D721Med (cell line): ENCODE measurements at regions not wholly inside any gene's neighbourhood (a gene's known extent, or its start where the extent isn't known, plus 50 kb on each side); places are given as distances from the start of the nearest gene placed in this dataset.

ENCODE experiments used
- DNase-seq: peaks from one replicate; pipeline ENCODE4 v3.0.0; 2011; ENCODE audit warnings: low spot score; ENCODE audit not compliant: insufficient read length
- FAIRE-seq: peaks from 2 replicates; lab custom pipeline; 2011; peaks lifted over from hg19 to GRCh38; lab: Jason Lieb, UNC
- TF ChIP-seq, protein P1 (sequence below): IDR thresholded peaks from 2 replicates; pipeline ENCODE4 v1.5.1; 2012; ENCODE audit warnings: mild to moderate bottlenecking, control low read depth; ENCODE audit not compliant: insufficient read depth; ENCODE audit errors: missing control alignments

DNA sequence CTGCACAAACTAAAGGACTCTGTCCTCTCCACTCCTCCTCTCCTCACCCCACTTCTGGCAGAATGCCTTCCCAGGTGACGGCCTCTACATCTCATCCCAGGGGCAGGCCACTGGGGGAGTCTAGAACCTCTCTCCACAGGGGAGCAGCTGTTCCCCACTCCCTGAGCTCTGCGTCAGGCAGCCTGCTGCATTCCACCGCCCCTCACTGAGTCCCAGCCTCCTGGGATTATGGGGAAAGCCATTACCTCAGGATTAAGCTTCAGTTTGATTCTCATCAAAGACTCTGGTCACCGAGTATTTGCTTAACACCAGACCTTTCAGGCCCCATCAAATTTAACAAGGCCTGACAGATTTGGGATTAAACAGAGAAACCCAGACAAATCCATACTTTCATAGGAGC is 405.9 kb downstream of the NXPE2 start:
- peak; percentile 69 for DNase-seq
- FAIRE-seq, result peak; percentile 68
- TF ChIP-seq, protein P1, sequence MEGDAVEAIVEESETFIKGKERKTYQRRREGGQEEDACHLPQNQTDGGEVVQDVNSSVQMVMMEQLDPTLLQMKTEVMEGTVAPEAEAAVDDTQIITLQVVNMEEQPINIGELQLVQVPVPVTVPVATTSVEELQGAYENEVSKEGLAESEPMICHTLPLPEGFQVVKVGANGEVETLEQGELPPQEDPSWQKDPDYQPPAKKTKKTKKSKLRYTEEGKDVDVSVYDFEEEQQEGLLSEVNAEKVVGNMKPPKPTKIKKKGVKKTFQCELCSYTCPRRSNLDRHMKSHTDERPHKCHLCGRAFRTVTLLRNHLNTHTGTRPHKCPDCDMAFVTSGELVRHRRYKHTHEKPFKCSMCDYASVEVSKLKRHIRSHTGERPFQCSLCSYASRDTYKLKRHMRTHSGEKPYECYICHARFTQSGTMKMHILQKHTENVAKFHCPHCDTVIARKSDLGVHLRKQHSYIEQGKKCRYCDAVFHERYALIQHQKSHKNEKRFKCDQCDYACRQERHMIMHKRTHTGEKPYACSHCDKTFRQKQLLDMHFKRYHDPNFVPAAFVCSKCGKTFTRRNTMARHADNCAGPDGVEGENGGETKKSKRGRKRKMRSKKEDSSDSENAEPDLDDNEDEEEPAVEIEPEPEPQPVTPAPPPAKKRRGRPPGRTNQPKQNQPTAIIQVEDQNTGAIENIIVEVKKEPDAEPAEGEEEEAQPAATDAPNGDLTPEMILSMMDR, result no peak

DNA sequence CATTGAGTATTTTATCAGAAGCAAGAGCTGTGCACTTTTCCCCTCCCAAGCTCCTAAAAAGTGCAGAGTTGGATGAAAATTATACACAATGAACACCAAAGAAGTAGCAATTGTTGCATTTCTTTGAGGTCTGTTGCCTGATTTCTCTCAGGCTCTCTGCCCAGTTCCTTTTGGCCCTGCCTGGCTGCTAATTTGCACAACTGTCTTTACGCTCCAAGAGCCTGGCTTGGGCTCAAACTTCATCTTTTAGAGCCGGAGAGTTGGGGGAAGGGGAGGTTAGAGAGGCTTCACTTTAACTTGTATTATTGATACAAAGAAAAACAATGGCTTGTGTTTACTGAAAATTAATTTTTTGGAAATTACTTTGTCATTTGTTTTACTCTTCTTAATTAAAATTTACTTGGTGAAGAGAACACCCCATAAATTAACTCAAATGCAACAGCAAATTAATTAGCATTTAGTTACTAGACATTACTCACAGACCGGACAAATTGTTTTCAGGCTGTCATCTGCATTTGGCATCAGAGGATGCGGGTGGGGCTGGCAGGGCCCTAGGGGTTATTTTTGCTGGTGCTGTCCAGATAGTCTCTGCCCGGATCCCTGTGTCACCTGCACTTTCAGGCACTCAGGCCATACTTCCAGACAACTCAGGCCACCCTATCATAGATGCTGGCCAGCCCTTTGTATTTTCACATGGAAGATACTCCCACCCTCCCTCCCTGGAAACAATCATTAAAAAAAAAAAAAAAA is 407.3 kb downstream of the NXPE2 start:
- no peak for DNase-seq
- FAIRE-seq, result no peak
- TF ChIP-seq, protein P1, result no peak

DNA sequence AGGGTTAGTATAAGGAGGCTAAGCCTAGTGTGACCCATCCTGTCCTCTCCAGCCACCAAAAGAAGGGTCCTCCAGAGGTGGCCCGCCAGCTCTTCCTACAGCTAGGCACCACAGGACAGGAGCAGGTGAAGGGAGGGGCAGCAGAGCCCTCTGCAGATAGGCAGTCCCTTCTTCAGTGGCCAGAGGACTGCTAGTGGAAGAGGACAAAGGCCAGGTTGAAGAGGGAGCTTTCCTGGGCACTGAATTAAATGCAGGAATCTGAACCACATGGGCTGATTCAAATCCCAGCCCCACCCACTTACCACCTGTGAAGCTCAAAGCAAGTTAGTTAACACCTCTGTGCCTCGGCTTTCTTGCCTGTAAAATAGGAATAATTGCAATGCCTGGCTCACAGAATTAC is 409.5 kb downstream of the NXPE2 start:
- no peak for DNase-seq
- FAIRE-seq, result no peak
- TF ChIP-seq, protein P1, result no peak

DNA sequence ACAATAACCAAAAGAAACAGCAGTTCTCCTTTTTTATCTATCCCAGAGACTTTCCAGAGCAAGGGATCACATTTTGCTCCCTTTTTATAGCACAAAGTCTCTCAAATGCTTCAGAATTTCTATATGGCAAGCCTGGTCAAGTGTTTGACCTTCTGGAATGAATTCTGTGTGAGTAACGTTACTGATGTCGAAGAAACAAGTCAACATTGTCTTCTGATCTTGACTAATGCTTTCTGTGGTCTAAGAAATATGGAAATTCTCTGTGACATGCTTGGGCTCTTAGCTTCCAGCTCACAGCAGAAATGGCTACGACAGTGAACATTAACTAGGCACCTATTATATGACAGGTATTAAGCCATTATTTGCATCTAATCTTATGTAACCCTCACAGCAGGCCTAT is 411.7 kb downstream of the CADM1 start:
- TF ChIP-seq, protein P1, result no peak
- FAIRE-seq (no peak), DNase-seq (no peak)

DNA sequence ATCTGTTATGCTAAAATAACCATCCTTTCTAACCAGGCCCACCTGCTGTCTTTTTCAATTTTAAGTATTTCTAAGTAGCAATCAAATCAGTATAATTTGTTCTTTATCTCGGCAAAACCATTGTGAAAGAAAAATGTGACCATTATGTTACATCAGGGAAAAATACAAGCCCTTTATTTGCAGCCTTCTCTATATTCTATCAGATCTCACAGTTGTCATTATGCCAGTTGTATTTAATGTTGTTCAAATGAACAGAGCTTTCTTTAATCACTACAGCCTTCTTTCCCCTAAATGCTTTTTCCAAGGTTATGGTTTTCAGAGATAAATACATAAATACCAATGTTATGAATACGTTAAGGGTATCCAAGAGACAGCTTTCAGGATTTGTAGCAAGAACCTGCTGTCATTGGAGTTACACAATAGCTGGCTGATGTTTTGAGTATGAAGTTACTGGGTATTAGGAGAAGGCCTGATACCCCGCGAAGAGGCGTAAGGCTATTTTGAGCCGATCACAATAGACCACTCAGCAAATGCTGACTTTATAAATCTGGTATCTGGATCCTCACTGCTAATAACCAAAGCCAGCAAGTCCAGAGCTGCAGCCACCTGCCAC is 406.3 kb downstream of the CADM1 start:
- FAIRE-seq (no peak), DNase-seq (no peak)

DNA sequence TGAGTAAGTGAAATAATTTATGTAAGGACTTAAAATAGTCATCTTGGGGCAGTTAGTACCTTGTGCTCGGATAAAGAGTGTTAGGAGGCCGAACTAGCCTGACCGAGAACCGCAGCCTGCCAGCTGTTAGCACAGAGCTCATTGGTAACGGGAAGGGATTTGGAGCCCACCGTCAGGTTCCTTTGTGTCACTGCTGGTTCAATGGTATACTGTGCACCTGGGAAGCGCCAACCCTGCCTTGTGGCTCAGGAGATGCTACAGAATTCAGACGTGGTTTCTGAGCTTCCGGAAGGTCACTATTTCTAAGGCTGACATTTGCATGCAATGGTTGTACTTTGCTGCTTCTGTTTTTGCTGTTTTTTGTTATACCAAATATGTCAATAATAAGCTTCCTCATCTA is 403.5 kb downstream of the CADM1 start:
- DNase-seq, result no peak
- no peak for FAIRE-seq
- TF ChIP-seq, protein P1, result no peak

More for the DNA sequence above, 406.3 kb downstream of the CADM1 start:
- TF ChIP-seq, protein P1, result no peak

DNA sequence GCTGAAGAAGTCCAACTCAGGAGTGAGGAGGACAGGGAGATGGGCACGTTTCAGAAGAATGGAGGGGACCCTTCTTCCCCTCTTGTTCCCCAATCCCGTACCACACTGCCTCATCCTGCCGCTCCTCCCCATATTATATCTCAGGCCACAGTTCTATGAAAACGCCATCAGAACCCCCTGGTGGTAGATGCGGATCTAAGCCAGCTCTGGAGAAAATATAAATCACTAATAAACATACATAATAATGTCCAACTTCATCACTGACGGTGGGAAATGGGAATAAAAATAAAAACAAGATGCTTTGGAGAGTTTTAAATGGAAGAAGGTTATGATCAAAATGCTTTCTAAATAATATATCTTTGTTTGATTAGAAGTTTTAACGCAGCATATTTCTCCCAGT is 400.3 kb downstream of the CADM1 start:
- FAIRE-seq (no peak), DNase-seq (no peak)
- TF ChIP-seq, protein P1, result peak; percentile 3
